ENCODE measurements at regions not wholly inside any gene's neighbourhood (a gene's known extent, or its start where the extent isn't known, plus 50 kb on each side); places are given as distances from the start of the nearest gene placed in this dataset.

- TF ChIP-seq POLR2A (IDR thresholded peaks at IDR 0.05) = no peak
- TF ChIP-seq CTCF (IDR thresholded peaks at IDR 0.05) = no peak
Measured at GRCh38 chr1:102821707-102822106, 286.6 kb downstream of the COL11A1 start.
